SK-N-DZ (cell line): ENCODE measurements at regions not wholly inside any gene's neighbourhood (a gene's known extent, or its start where the extent isn't known, plus 50 kb on each side); places are given as distances from the start of the nearest gene placed in this dataset.
A peak's percentile ranks its signal among the peaks of the same experiment; 100 is the strongest.

Experiments
- DNase-seq: peaks from one replicate; pipeline ENCODE4 v3.0.0-alpha.2; 2015; ENCODE audit warnings: low spot score
- small RNA-seq, 2 experiments: library from RNA; depleted of rRNA; stranded (forward); fragments of <200 nt; gene quantifications; one replicate each; pipeline ENCODE3, GENCODE V24; 2014

- no peak for DNase-seq
These were observed 88.1 kb upstream of the HNRNPU start for GRCh38 chr1:244952280-244952933.

GRCh38 chr1:244948416-244948815 is 84.1 kb upstream of the HNRNPU start:
- DNase-seq = no peak

GRCh38 chr1:244945109-244945671 is 80.8 kb upstream of the HNRNPU start:
- no peak for DNase-seq

- no peak for DNase-seq
These were observed 76.8 kb upstream of the HNRNPU start for GRCh38 chr1:244941121-244941520.

GRCh38 chr1:244937099-244937498 is 72.8 kb upstream of the HNRNPU start:
- no peak for DNase-seq

- no peak for DNase-seq
These were observed 56.8 kb upstream of the HNRNPU start for GRCh38 chr1:244920911-244921761.

GRCh38 chr1:244919320-244920282 is 55.3 kb upstream of the HNRNPU start:
- no peak for DNase-seq

- DNase-seq = peak; percentile 20
These were observed 54.3 kb upstream of the HNRNPU start for GRCh38 chr1:244918421-244919319.

- no peak for DNase-seq
These were observed 52.8 kb upstream of the HNRNPU start for GRCh38 chr1:244917073-244917670.

GRCh38 chr1:244915736-244916135 is 51.4 kb upstream of the HNRNPU start:
- no peak for DNase-seq

- DNase-seq = no peak
These were observed 50.4 kb upstream of the HNRNPU start for GRCh38 chr1:244914761-244915160.

Small RNA genes in the stretch of these regions (small RNA-seq; reads per million reads assigned to genes)
- gene RNU6-1089P (0 to 0.09 reads per million in 2 experiments), gene RNU6-947P (0 to 0.04 reads per million in 2 experiments), gene RNU6-999P (0 reads per million in 2 experiments)
